SU-DHL-6 (cell line): ENCODE measurements at regions not wholly inside any gene's neighbourhood (a gene's known extent, or its start where the extent isn't known, plus 50 kb on each side); places are given as distances from the start of the nearest gene placed in this dataset.

Experiments used
- CTCF ChIP-seq: fragments of 200-600 bp; sonication (generic); IDR thresholded peaks from one replicate; pipeline ENCODE4 v1.5.1; 2017; ENCODE audit warnings: antibody characterized with exemption, mild to moderate bottlenecking, low read length, moderate library complexity; ENCODE audit not compliant: insufficient read depth, poor library complexity, severe bottlenecking
- EZH2phosphoT487 ChIP-seq: fragments of 200-600 bp; sonication (generic), shearing (Covaris generic); conservative IDR thresholded peaks from 2 replicates; pipeline ENCODE4 v1.6.1; 2018; ENCODE audit warnings: mild to moderate bottlenecking, antibody characterized with exemption, low read length, moderate library complexity, mixed read lengths

GRCh38 chr10:29102233-29102632, 186.6 kb upstream of the LYZL1 start:
- no peak for TF ChIP-seq CTCF
- no peak for TF ChIP-seq EZH2phosphoT487
